OCI-LY3 (cell line): ENCODE measurements at regions not wholly inside any gene's neighbourhood (a gene's known extent, or its start where the extent isn't known, plus 50 kb on each side); places are given as distances from the start of the nearest gene placed in this dataset.

Experiments used
- EZH2phosphoT487 ChIP-seq: fragments of 200-600 bp; shearing (Covaris generic); IDR thresholded peaks from 2 replicates; pipeline ENCODE4 v1.6.1; 2018; ENCODE audit warnings: antibody characterized with exemption, mixed run types, low read depth
- TF ChIP-seq, protein P1 (sequence below): fragments of 200-600, 300-600 bp; sonication (generic); IDR thresholded peaks from 2 replicates; pipeline ENCODE4 v1.5.1; 2014; ENCODE audit warnings: antibody characterized with exemption, low read length, low read depth

DNA sequence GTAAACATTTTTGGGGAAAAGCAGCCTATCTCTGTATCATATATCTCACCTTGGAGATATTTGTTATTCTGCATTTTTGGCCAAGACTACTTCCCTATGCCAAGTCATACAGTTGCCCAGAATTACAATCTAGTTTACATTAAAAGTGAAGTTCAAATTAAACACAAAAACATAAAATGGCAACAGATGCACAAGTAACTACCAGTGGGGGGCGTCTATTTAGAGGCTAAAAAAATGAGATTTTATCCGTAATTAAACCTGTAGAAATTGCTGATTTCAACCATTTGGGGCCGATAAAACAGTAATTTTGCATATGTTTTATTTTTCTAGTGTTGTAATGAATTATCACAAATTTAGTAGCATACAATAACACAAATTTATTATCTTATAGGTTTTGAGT, 787.1 kb upstream of the CHD1 start:
- TF ChIP-seq, protein P1, sequence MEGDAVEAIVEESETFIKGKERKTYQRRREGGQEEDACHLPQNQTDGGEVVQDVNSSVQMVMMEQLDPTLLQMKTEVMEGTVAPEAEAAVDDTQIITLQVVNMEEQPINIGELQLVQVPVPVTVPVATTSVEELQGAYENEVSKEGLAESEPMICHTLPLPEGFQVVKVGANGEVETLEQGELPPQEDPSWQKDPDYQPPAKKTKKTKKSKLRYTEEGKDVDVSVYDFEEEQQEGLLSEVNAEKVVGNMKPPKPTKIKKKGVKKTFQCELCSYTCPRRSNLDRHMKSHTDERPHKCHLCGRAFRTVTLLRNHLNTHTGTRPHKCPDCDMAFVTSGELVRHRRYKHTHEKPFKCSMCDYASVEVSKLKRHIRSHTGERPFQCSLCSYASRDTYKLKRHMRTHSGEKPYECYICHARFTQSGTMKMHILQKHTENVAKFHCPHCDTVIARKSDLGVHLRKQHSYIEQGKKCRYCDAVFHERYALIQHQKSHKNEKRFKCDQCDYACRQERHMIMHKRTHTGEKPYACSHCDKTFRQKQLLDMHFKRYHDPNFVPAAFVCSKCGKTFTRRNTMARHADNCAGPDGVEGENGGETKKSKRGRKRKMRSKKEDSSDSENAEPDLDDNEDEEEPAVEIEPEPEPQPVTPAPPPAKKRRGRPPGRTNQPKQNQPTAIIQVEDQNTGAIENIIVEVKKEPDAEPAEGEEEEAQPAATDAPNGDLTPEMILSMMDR: no peak
- no peak for TF ChIP-seq EZH2phosphoT487
